Neutrophil (primary cell): ENCODE measurements at regions not wholly inside any gene's neighbourhood (a gene's known extent, or its start where the extent isn't known, plus 50 kb on each side); places are given as distances from the start of the nearest gene placed in this dataset.

Experiments
- H3K27ac ChIP-seq: fragments of 200-600 bp; sonication (generic); 2 replicates; pipeline ENCODE4 v1.5.1; 2016; ENCODE audit warnings: mild to moderate bottlenecking, moderate library complexity
- H3K27me3 ChIP-seq: fragments of 200-600 bp; sonication (generic); 2 replicates; pipeline ENCODE4 v1.6.0; 2016; ENCODE audit warnings: mild to moderate bottlenecking
- H3K36me3 ChIP-seq: fragments of 200-600 bp; sonication (generic); 2 replicates; pipeline ENCODE4 v1.5.1; 2017
- H3K4me1 ChIP-seq, 2 experiments: fragments of 200-600 bp in 1 of 2; sonication (generic) in 1 of 2; 1 replicate in 1 of 2; 2 replicates in 1 of 2; pipeline versions ENCODE4 v1.5.1 to v1.6.1; 2013 to 2016; ENCODE audit warnings: low read depth in 1 of 2, low read length in 1 of 2, mild to moderate bottlenecking in 1 of 2, moderate library complexity in 1 of 2; ENCODE audit not compliant: control insufficient read depth in 1 of 2, insufficient read depth in 1 of 2
- H3K4me3 ChIP-seq, 2 experiments: fragments of 200-600 bp in 1 of 2; sonication (generic) in 1 of 2; 1 replicate in 1 of 2; 2 replicates in 1 of 2; pipeline ENCODE4 v1.5.1; 2013 to 2016; ENCODE audit warnings: low read depth in 1 of 2, low read length in 1 of 2, mild to moderate bottlenecking in 1 of 2, moderate library complexity in 1 of 2
- H3K9me3 ChIP-seq: fragments of 200-600 bp; sonication (generic); 2 replicates; pipeline ENCODE4 v1.5.1; 2016
- TF ChIP-seq, protein P1 (sequence below): fragments of 200-600 bp; sonication (generic); IDR thresholded peaks from 2 replicates; pipeline ENCODE4 v1.5.1; 2016; ENCODE audit warnings: antibody characterized with exemption

DNA sequence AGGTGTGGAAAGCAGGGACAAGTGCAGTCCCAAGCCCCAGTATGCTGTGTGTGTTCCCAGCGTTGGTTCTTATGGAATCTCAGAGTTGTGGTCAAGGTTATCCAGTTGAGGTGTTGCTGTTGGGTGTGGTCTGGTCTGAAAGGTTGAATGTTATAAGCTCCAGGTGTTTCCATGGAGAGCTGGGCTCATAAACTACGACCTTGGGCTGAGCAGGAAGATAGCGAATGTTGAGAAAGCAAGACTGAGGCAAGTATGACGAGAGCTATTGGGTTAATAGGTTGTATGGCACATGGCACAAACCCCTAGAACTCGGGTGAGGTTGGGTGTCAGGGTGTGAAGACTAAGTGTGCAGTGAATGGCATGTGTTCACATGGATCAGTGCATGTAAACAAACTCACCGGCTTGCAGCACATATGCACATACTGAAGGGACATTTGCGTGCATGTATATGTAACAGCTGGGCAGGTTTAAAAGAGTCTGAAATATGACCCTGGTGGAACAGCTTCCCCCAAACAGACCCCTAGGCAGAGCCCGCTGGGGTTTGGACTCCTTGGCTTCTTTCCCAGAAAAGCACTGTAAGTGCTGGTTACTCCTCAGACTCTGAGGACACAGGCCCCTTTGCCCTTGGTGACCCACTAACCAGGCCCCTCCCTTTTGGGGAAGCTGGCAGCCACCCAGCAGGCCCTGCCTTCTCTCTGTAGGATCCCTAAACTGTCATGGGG is 117.5 kb downstream of the NAV1 start:
- TF ChIP-seq, protein P1, sequence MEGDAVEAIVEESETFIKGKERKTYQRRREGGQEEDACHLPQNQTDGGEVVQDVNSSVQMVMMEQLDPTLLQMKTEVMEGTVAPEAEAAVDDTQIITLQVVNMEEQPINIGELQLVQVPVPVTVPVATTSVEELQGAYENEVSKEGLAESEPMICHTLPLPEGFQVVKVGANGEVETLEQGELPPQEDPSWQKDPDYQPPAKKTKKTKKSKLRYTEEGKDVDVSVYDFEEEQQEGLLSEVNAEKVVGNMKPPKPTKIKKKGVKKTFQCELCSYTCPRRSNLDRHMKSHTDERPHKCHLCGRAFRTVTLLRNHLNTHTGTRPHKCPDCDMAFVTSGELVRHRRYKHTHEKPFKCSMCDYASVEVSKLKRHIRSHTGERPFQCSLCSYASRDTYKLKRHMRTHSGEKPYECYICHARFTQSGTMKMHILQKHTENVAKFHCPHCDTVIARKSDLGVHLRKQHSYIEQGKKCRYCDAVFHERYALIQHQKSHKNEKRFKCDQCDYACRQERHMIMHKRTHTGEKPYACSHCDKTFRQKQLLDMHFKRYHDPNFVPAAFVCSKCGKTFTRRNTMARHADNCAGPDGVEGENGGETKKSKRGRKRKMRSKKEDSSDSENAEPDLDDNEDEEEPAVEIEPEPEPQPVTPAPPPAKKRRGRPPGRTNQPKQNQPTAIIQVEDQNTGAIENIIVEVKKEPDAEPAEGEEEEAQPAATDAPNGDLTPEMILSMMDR, result no peak
- Histone ChIP-seq H3K36me3 (no peaks in the 10 kb centered on the region), H3K4me1 (no peaks in the 10 kb centered on the region), H3K27me3 (peaks cover 13% of the 10 kb centered on the region), H3K9me3 (no peaks in the 10 kb centered on the region), H3K4me3 (no peak overlapping the region), H3K27ac (no peak overlapping the region)

DNA sequence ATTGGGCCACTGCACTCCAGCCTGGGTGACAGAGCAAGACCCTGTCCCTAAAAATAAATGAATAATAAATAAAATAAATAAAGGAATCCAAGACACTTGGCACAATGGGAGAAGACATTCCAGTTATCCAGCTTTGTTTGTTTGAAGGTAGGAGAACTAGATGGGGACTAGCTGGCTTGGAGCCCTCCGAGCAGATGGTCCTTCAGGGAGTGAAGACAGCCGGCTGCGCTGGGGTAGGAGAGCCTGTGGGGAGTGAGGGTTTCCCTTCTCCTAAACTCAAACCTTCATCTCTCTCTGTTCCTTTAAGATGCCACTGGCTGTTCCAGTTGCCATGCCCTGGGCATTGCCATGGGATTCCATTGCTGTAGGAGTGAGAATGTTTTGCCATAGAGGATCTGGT is 120.6 kb downstream of the NAV1 start:
- no peak overlapping the region for H3K4me3 ChIP-seq
- no peaks in the 10 kb centered on the region for H3K4me1 ChIP-seq
- TF ChIP-seq, protein P1, result no peak
- H3K9me3 ChIP-seq, result no peaks in the 10 kb centered on the region
- H3K36me3 ChIP-seq, result no peaks in the 10 kb centered on the region
- no peaks in the 10 kb centered on the region for H3K27me3 ChIP-seq
- no peak overlapping the region for H3K27ac ChIP-seq

DNA sequence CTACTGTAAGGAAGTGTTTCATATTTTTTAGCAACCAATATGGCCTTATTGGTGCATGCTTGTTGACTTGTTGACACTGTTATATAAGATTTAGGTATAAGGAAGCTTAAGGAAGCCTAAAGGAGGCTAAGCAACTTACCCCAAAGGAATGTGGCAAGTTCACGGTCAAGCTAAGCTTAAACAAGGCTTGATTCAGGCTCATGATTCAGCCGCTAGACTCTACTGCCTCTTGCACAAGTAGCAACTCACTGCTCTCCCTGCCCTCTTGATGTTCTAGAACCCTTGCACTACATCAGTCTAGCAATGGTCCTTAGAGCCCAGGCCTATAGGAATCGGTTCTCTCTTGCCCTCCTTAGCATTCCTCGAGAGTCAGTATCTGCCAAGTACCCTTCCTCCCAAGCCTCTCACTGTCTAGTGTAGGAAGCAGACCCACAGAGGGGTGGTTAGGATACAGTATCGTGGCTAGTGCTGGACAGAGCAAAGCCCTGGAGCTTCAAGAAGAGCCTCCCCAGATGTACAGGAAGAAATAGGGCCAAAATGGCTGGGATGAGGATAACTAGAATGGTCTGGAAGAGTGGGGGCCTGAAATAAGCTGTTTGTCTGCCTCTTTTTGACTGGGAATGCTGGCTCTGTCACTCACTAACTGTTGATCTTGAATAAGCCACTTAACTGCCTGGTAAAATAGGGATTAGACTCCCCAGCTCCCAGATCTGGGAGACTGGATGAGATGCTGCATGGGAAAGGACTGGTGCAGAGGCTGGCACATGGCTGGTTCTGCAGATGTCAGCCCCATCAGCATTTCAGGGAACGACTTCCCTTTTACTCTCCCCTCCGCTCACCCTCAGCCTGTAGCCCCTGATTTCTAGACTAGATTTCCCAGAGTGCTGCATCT is 122.2 kb downstream of the NAV1 start:
- Histone ChIP-seq H3K9me3 (no peaks in the 10 kb centered on the region), H3K27me3 (no peaks in the 10 kb centered on the region), H3K4me1 (no peaks in the 10 kb centered on the region), H3K27ac (no peak overlapping the region), H3K4me3 (no peak overlapping the region), H3K36me3 (no peaks in the 10 kb centered on the region)
- TF ChIP-seq, protein P1, result no peak

DNA sequence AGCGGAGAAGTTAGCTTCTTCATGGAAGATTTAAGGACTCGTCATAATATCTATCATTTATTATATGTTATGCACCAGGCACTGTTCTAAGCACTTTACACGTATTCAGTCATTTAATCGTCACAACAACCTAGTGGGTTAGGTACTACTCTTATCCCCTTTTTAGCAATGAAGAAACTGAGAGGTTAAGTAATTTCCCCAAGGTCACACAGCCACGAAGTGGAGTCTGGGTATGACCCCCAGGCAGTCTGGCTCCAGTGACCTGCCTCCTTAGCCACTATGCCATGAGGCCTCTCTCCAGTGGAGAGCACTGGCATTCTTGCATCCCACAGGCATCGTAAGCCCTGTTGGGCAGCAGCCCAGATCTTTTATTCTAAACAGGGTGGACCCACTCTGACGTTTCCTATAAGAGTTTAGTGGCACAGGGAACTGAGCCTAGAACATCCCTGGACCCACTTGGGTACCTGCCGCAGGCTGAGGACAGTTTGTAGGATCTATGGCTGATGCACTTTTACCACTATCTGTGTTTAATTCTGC is 123.0 kb downstream of the NAV1 start:
- Histone ChIP-seq H3K27ac (no peak overlapping the region), H3K9me3 (no peaks in the 10 kb centered on the region), H3K4me1 (no peaks in the 10 kb centered on the region), H3K4me3 (no peak overlapping the region), H3K36me3 (no peaks in the 10 kb centered on the region), H3K27me3 (no peaks in the 10 kb centered on the region)
- TF ChIP-seq, protein P1, result no peak

DNA sequence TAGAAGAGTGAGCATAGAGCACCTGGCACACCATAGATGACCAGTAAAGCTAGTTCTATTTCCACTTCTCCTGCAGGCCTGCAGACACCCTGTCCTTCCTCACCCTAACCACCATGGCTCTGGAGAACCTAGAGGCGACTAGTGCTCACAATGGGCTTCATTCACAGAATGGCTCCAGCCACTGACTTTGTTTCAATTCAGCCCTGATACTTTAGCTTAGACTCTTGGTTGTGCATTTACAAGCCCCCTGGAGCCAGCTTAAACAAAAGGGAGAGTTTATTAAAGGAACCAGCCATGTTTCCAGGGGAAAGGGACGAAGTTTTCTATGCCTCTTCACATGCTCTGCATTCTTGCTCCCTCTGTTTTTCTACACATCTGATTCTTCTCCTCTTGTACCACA is 123.7 kb downstream of the NAV1 start:
- TF ChIP-seq, protein P1, result no peak
- no peaks in the 10 kb centered on the region for H3K36me3 ChIP-seq

More for the DNA sequence above, 123.7 kb downstream of the NAV1 start:
- no peaks in the 10 kb centered on the region for H3K9me3 ChIP-seq
- no peaks in the 10 kb centered on the region for H3K4me1 ChIP-seq
- no peak overlapping the region for H3K4me3 ChIP-seq
- H3K27me3 ChIP-seq, result no peaks in the 10 kb centered on the region
- H3K27ac ChIP-seq, result no peak overlapping the region
